Choroid plexus epithelial cell (primary cell): ENCODE measurements at regions not wholly inside any gene's neighbourhood (a gene's known extent, or its start where the extent isn't known, plus 50 kb on each side); places are given as distances from the start of the nearest gene placed in this dataset.

Experiments
- DNase-seq: peaks from one replicate; pipeline ENCODE4 v3.0.0-alpha.2; 2010; ENCODE audit warnings: low read depth
- H3K4me3 ChIP-seq: 2 replicates; pipeline ENCODE4 v1.5.1; 2011; ENCODE audit warnings: low read depth, mild to moderate bottlenecking, control low read depth, low read length, moderate library complexity
- TF ChIP-seq, protein P1 (sequence below): conservative IDR thresholded peaks from 2 replicates; pipeline ENCODE4 v1.5.1; 2011; ENCODE audit warnings: low read depth, mild to moderate bottlenecking, control low read depth, inconsistent platforms, low read length, moderate library complexity

DNA sequence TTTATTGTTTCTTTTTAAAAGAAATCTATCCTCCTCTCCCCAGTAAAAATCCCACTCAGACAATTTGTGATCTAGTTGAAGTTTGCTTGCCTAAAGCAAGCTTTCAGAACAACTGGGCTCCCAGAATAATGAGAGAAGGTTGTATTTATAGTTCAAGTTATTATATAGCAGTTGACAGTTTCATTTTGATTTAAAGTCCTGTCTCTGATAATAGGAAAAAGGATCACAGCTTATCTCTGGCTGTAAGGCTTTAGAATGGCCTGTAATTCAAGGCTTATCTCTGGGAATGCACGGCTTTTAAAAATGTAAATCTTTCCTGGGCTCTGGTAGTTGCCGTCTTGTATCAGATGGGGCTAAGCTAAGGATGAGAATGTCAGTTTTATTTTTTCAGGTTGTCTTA is 123.3 kb upstream of the TMTC4 start:
- no peak overlapping the region for H3K4me3 ChIP-seq
- TF ChIP-seq, protein P1, sequence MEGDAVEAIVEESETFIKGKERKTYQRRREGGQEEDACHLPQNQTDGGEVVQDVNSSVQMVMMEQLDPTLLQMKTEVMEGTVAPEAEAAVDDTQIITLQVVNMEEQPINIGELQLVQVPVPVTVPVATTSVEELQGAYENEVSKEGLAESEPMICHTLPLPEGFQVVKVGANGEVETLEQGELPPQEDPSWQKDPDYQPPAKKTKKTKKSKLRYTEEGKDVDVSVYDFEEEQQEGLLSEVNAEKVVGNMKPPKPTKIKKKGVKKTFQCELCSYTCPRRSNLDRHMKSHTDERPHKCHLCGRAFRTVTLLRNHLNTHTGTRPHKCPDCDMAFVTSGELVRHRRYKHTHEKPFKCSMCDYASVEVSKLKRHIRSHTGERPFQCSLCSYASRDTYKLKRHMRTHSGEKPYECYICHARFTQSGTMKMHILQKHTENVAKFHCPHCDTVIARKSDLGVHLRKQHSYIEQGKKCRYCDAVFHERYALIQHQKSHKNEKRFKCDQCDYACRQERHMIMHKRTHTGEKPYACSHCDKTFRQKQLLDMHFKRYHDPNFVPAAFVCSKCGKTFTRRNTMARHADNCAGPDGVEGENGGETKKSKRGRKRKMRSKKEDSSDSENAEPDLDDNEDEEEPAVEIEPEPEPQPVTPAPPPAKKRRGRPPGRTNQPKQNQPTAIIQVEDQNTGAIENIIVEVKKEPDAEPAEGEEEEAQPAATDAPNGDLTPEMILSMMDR: no peak
- no peak for DNase-seq

DNA sequence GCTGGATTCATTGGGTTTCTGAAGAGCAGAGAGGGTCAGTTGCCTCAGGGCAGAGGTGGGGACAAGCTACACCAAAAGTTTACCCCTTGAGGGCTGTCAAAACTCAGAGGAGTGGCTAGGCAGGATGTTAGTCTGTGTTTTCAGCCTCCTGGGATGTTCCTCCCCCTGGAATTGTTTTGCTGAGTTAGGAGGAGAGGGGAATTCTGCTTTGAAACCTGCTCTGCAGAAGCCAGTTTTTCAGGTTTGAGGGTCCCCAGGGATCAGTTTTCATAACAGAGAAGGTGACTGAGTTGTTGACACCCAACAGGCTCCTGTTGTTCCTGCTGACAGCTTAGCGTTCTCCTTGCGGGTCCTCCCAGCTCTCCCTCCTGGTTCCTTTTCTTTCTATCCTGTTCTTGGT is 121.9 kb upstream of the TMTC4 start:
- TF ChIP-seq, protein P1: no peak
- H3K4me3 ChIP-seq: no peak overlapping the region
- no peak for DNase-seq

DNA sequence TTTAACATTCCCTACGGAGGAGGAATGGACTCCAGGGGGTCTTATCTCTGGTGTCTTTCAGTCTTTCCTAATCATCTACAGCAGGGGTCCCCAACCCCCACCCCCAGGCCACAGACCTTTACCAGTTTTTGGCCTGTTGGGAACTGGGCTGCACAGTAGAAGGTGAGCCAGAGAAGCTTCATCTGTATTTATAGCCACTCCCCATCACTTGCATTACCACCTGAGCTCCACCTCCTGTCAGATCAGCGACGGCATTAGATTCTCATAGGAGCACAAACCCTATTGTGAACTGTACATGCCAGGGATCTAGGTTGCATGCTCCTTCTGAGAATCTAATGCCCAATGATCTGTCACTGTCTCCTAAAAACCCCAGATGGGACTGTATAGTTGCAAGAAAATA is 120.0 kb upstream of the TMTC4 start:
- TF ChIP-seq, protein P1: no peak
- DNase-seq: no peak
- H3K4me3 ChIP-seq: no peak overlapping the region

DNA sequence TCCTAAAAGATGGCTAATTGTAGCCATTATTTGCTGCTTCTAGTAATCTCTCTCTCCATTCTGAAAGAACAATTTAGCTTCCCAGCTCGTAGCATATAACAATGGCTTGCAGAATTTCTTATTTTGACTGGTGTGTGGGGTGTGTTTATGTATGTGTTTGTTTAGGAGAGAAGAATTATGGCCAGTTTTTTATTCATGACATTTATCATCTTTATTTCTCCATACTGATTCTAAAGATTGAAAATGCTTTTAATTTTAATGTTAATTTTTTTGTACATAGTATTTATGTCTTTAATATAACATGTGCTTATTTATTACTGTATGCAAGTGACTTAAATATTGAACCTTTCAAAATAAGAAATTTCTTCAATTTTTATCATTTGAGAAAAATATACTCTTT is 115.8 kb upstream of the TMTC4 start:
- DNase-seq: no peak

DNA sequence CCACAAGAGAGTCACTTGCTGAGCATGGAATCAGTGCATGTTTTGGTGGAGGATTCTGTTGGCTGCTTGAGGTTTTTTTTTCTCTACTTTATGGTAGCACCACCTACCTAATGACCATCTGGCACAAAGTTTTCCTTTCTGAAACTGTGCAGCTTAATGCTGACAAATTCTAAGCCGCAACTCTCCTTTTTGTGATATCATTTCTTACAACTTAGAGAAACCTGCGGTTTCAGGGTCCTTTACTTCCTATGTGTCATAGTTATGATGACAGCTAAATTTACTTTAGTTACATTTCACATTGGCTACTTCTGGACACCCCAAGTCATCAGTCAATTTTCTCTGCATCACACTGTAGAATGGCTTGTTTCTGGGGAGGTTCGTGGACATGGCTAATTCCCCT is 115.4 kb upstream of the TMTC4 start:
- DNase-seq: no peak
- TF ChIP-seq, protein P1: no peak
- H3K4me3 ChIP-seq: no peak overlapping the region

More for the DNA sequence above, 115.8 kb upstream of the TMTC4 start:
- H3K4me3 ChIP-seq: no peak overlapping the region
- TF ChIP-seq, protein P1: no peak

DNA sequence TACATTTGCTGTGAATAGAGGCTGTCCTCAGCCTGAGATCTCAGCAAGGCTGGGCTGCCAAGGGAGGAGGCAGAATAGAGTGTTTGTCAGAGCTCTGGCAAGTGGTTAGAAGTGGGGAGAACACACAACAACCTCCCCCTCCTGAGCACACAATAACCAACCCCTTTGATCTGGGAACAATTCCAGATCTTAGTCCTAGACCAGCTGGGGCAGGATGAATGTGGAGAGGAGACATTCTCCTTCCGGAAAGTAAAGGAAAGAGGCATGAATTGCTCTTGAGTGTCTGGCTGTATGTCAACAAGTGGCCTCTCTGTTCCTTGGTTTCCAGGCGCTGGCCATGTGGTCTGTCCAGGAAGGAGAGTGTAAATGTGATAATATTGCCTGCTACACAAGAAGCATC is 114.9 kb upstream of the TMTC4 start:
- TF ChIP-seq, protein P1: no peak
- DNase-seq: peak; percentile 28
- H3K4me3 ChIP-seq: no peak overlapping the region

DNA sequence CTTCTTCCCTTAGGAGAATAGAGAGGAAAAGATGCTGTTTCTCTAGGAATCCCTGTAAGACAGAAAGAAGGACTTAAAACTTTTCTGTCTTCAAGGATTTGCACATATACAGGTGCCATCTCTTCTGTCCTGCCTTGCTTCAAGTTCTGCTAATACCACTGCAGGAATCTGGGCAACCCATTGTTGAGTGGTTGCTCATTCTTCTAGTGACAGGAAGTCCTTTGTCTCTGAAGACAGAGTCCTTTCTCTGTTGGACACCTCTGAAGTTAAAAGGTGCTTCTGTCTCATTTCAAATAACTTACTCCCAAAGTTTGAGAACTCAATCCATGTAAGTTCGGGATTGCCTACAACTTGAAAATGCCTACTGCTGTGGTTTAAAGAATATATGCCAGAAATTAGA is 114.4 kb upstream of the TMTC4 start:
- TF ChIP-seq, protein P1: no peak
- no peak overlapping the region for H3K4me3 ChIP-seq

More for the DNA sequence above, 114.4 kb upstream of the TMTC4 start:
- DNase-seq: no peak
